ENCODE measurements at regions not wholly inside any gene's neighbourhood (a gene's known extent, or its start where the extent isn't known, plus 50 kb on each side); places are given as distances from the start of the nearest gene placed in this dataset.
A peak's percentile ranks its signal among the peaks of the same experiment; 100 is the strongest.

DNA sequence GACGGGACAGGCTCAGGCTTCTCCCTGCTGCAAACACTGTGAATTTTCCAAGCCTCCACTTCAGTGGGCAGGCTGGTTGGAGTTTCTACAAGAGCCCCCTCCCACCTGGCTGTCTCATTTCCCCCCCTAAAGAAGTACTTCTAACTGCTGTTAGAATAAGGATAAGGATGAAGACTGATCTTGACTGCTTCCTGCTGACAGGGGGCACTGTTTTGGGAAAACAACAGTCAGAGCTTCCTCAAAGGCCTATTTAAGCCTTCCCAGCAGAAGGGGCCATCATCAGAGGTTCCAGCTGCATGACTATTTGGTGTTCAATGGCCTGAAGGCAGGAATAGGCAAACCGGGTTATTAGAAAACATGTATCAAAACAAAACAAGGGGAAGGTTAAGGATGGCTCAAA is 1162.8 kb downstream of the DSC3 start:
- no peak overlapping the region for H3K4me3 ChIP-seq (ENCODE audit: low read depth, low read length)
- TF ChIP-seq, protein P1, sequence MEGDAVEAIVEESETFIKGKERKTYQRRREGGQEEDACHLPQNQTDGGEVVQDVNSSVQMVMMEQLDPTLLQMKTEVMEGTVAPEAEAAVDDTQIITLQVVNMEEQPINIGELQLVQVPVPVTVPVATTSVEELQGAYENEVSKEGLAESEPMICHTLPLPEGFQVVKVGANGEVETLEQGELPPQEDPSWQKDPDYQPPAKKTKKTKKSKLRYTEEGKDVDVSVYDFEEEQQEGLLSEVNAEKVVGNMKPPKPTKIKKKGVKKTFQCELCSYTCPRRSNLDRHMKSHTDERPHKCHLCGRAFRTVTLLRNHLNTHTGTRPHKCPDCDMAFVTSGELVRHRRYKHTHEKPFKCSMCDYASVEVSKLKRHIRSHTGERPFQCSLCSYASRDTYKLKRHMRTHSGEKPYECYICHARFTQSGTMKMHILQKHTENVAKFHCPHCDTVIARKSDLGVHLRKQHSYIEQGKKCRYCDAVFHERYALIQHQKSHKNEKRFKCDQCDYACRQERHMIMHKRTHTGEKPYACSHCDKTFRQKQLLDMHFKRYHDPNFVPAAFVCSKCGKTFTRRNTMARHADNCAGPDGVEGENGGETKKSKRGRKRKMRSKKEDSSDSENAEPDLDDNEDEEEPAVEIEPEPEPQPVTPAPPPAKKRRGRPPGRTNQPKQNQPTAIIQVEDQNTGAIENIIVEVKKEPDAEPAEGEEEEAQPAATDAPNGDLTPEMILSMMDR (IDR thresholded peaks at IDR 0.05; ENCODE audit: borderline replicate concordance, insufficient read depth, low read depth, low read length): no peak

DNA sequence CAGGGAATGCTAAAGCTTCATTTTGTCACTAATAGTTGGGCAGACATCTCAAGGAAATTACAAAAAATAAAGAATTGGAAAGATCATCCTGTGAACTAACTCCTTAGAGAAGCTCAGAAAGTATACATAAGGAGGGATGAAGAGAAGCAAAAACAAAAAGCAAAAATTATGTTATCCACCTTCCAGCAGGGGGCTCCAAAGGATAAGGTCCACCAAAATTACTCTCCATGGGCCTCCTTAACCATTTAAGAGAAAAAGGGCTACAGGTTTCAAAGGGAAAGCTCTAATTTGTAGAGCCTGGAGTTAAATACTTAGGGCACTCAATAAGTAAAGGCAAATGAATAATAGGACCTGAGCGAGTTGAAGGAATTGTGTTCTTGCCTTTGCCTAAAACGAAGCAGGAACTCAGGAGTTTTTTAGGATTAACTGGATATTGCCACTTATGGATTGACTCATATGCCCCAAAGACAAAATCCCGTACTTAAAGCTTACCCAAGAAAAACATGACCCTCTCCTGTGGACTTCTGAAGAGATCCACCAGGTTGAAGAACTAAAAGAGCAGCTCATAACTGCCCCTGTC is 1167.9 kb downstream of the DSC3 start:
- no peak overlapping the region for H3K4me3 ChIP-seq (ENCODE audit: low read depth, low read length)
- TF ChIP-seq, protein P1 (IDR thresholded peaks at IDR 0.05; ENCODE audit: borderline replicate concordance, insufficient read depth, low read depth, low read length): peak; percentile 45; the same call in 1 of the 2 replicates

DNA sequence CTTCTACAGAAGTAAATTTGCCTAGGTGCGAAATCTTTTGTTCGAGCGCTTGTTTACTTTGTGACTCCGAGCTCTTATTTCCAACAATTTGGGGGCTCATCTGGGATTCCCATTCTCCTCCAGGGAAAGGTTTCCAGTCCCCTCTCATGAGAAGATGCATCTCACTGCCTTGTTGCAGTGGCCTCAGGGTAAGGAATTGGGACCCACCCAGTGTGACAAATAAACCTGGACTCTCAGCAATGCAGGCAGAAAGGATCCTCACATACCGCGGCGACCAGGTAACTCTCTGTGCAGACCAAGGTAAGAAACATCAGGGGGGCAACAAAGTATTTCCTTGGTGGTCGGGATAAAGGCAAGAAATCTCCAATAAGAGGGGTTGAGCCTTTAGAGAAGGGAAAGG is 1169.3 kb downstream of the DSC3 start:
- H3K4me3 ChIP-seq (ENCODE audit: low read depth, low read length): no peak overlapping the region
- TF ChIP-seq, protein P1 (IDR thresholded peaks at IDR 0.05; ENCODE audit: borderline replicate concordance, insufficient read depth, low read depth, low read length): no peak

DNA sequence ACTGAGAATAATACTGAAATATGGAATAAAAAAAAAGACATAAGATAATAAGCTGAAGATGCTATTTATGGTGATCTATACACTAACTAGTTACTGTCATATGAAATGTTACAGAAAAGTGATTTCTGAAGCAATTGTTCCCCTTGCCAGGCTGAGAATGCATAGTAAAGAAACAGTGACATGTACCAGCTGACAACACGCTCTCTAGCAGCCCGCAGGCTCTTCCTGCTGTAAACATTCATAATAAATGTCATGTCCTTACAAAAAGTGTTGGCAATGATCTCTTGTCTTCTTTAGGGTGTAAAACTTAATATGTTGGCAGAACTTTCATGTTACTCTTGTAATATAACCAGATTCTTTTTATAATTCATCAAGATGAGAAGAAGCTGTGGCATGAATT is 1171.3 kb downstream of the DSC3 start:
- H3K4me3 ChIP-seq (ENCODE audit: low read depth, low read length): no peak overlapping the region
- TF ChIP-seq, protein P1 (IDR thresholded peaks at IDR 0.05; ENCODE audit: borderline replicate concordance, insufficient read depth, low read depth, low read length): no peak

DNA sequence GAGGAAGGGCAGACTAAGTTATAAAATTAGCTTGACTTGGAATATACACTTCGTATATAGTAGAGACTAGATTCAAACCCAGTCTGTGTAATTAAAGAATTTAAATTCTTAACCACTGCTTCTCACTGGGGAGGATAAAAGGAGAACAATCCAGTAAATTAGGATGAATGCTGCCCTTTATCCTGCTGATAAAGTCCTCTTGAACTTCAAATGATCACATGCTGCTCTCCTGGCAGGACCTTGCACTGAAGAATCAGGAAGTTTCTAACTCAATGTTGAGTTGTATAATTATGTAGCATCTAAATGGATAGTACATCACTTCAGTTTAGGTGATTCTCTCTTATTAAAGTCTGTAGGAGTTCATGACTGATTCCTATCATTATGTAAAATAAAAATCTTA is 1179.7 kb downstream of the DSC3 start:
- TF ChIP-seq, protein P1 (IDR thresholded peaks at IDR 0.05; ENCODE audit: borderline replicate concordance, insufficient read depth, low read depth, low read length): no peak
- H3K4me3 ChIP-seq (ENCODE audit: low read depth, low read length): no peak overlapping the region

DNA sequence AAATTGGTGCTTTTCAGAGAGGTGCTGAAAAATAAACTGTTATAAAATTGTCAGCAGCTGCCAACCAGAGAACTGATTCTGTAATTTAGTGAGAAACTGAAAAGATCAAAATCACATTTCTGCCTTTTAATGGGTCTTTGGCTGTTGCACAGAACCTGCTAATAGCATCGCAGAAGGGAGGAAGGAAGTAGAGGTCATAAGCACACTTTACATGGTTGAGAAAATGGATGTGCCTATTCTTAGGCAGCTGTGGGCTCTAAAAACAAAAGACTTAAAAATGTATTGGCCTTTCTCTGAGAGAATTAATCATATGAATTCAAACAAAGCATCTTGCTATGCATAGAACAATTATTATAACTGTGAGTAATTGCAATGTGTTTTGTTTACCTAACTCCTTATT is 1186.9 kb downstream of the DSC3 start:
- TF ChIP-seq, protein P1 (IDR thresholded peaks at IDR 0.05; ENCODE audit: borderline replicate concordance, insufficient read depth, low read depth, low read length): no peak
- no peak overlapping the region for H3K4me3 ChIP-seq (ENCODE audit: low read depth, low read length)

DNA sequence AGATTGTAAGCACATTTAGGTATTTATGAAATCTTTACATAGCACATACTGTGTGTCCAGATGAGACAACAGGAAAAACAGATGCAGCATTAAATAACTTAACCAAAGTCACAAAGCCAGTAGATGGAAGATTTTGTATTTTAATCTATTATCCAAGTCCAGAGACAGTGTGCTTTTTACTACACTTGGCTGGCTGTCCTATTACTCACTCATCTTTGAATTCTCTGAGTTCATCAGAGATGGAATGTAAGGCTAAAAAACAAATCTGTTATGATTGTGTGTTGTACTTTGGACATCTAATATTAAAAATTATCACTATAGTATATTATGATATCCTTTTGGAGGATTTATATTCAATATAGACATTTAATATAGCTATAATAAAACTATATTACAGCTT is 1189.4 kb downstream of the DSC3 start:
- no peak overlapping the region for H3K4me3 ChIP-seq (ENCODE audit: low read depth, low read length)
- TF ChIP-seq, protein P1 (IDR thresholded peaks at IDR 0.05; ENCODE audit: borderline replicate concordance, insufficient read depth, low read depth, low read length): no peak

Data from GM12875 (cell line).